GM12878 (cell line): ENCODE measurements at regions not wholly inside any gene's neighbourhood (a gene's known extent, or its start where the extent isn't known, plus 50 kb on each side); places are given as distances from the start of the nearest gene placed in this dataset.

ENCODE experiments used
- ATAC-seq: fragments of 200-7000 bp; cut with Tn5 transposase; 3 replicates; pipeline ENCODE4 v1.9.1; 2020; ENCODE audit warnings: mild to moderate bottlenecking, moderate library complexity
- BruUV-seq: library from RNA; stranded (reverse); fragments of 400-500 nt; replicated peaks from 2 replicates; lab custom pipeline; 2021; lab: Mats Ljungman, UMichigan
- CTCF ChIA-PET: fragments of 300-600 bp; sonication (Branson Sonifier 250); formaldehyde crosslinking; extraction: SDS; loops from one replicate; lab custom pipeline; 2021; ENCODE audit warnings: inconsistent platforms; lab: Yijun Ruan, JAX
- POLR2A ChIA-PET: fragments of 350-600 bp; formaldehyde crosslinking; extraction: SDS; loops from one replicate; lab custom pipeline; 2021; ENCODE audit warnings: inconsistent platforms; lab: Charles Lee
- RAD21 ChIA-PET: fragments of 300-600 bp; sonication (Branson Sonifier 250); formaldehyde crosslinking; loops from one replicate; lab custom pipeline; 2023; ENCODE audit warnings: antibody characterized with exemption; ENCODE audit not compliant: unreplicated experiment; lab: Charles Lee
- SMC1A ChIA-PET: fragments of 300-600 bp; sonication (Branson Sonifier 250); formaldehyde crosslinking; loops from one replicate; lab custom pipeline; 2023; ENCODE audit not compliant: unreplicated experiment, uncharacterized antibody; lab: Charles Lee
- DNase-seq: peaks from one replicate; pipeline ENCODE4 v3.0.0-alpha.2; 2011; ENCODE audit warnings: low read depth, low spot score
- FAIRE-seq: peaks from 3 replicates; lab custom pipeline; 2011; peaks lifted over from hg19 to GRCh38; lab: Jason Lieb, UNC
- H2AFZ ChIP-seq: 2 replicates; pipeline ENCODE4 v1.6.0; 2011; ENCODE audit warnings: low read depth, low read length, control low read depth; ENCODE audit not compliant: control insufficient read depth
- H3K27ac ChIP-seq: 2 replicates; pipeline ENCODE4 v1.5.1; 2011; ENCODE audit warnings: control low read depth; ENCODE audit not compliant: control insufficient read depth, insufficient read depth
- H3K27me3 ChIP-seq, 2 experiments: replicated peaks in 1 of 2; 2 replicates each; pipeline versions ENCODE4 v1.6.0 to v1.6.1; 2011; ENCODE audit warnings: low read length in 1 of 2; ENCODE audit not compliant: control insufficient read depth in 2 of 2, insufficient read depth in 2 of 2
- H3K36me3 ChIP-seq, 2 experiments: 2 replicates each; pipeline ENCODE4 v1.5.1; 2011; ENCODE audit warnings: low read length in 1 of 2; ENCODE audit not compliant: control insufficient read depth in 2 of 2, insufficient read depth in 2 of 2
- H3K4me1 ChIP-seq: 2 replicates; pipeline ENCODE4 v1.6.1; 2011; ENCODE audit warnings: mild to moderate bottlenecking, low read length, moderate library complexity, mixed read lengths; ENCODE audit not compliant: control insufficient read depth, insufficient read depth
- H3K4me2 ChIP-seq: 2 replicates; pipeline ENCODE4 v1.6.0; 2011; ENCODE audit warnings: control low read depth; ENCODE audit not compliant: control insufficient read depth, insufficient read depth
- H3K4me3 ChIP-seq: fragments of 200-600 bp; sonication (generic); 2 replicates; pipeline ENCODE4 v1.5.1; 2016
- H3K79me2 ChIP-seq: 2 replicates; pipeline ENCODE4 v1.6.0; 2011; ENCODE audit warnings: low read length; ENCODE audit not compliant: control insufficient read depth, insufficient read depth
- H3K9ac ChIP-seq: 2 replicates; pipeline ENCODE4 v1.8.0; 2011; ENCODE audit warnings: low read length, control low read depth, mixed read lengths; ENCODE audit not compliant: control insufficient read depth, insufficient read depth
- H3K9me3 ChIP-seq: replicated peaks from 3 replicates; pipeline ENCODE4 v1.5.1; 2011; ENCODE audit warnings: mild to moderate bottlenecking, low read length; ENCODE audit not compliant: control insufficient read depth, insufficient read depth
- H4K20me1 ChIP-seq: 2 replicates; pipeline ENCODE4 v1.6.0; 2011; ENCODE audit not compliant: control insufficient read depth, insufficient read depth
- ASH2L ChIP-seq: fragments of 300-600, 200-600 bp; sonication (generic); IDR thresholded peaks from 2 replicates; pipeline ENCODE4 v1.6.1; 2017; ENCODE audit warnings: low read depth, mild to moderate bottlenecking, borderline replicate concordance
- CTCF ChIP-seq, 3 experiments: IDR thresholded peaks in 2 of 3; conservative IDR thresholded peaks in 1 of 3; 2 replicates each; pipeline ENCODE4 v1.5.1; 2011; ENCODE audit warnings: low read depth in 3 of 3, low read length in 3 of 3, mild to moderate bottlenecking in 3 of 3, control low read depth in 2 of 3, moderate library complexity in 2 of 3, inconsistent platforms in 1 of 3, mixed read lengths in 1 of 3; ENCODE audit not compliant: control insufficient read depth in 2 of 3, insufficient read depth in 1 of 3; ENCODE audit errors: extremely low read depth in 1 of 3
- EED ChIP-seq: sonication (generic); IDR thresholded peaks from 2 replicates; pipeline ENCODE4 v1.6.1; 2016; ENCODE audit warnings: antibody characterized with exemption, low read depth
- EP300 ChIP-seq, 2 experiments: fragments of 150-350 bp in 1 of 2; IDR thresholded peaks; 2 replicates each; pipeline ENCODE4 v1.6.1; 2011 to 2012; ENCODE audit warnings: low read depth in 2 of 2, low read length in 2 of 2, borderline replicate concordance in 1 of 2, improper control_type of control experiment in 1 of 2, inconsistent platforms in 1 of 2; ENCODE audit not compliant: control insufficient read depth in 1 of 2
- HSF1 ChIP-seq: fragments of 150-350 bp; IDR thresholded peaks from 2 replicates; pipeline ENCODE4 v1.6.1; 2014; ENCODE audit warnings: mild to moderate bottlenecking, low read depth, low read length
- IRF3 ChIP-seq: fragments of 450-650 bp; IDR thresholded peaks from 2 replicates; pipeline ENCODE4 v1.6.1; 2014; ENCODE audit warnings: mild to moderate bottlenecking
- RAD21 ChIP-seq: IDR thresholded peaks from 2 replicates; pipeline ENCODE4 v1.6.1; 2011; ENCODE audit warnings: mild to moderate bottlenecking, low read depth, low read length, moderate library complexity; ENCODE audit not compliant: insufficient read depth
- RELB ChIP-seq: fragments of 450-650 bp; IDR thresholded peaks from 2 replicates; pipeline ENCODE4 v1.6.1; 2017; ENCODE audit warnings: low read depth, mild to moderate bottlenecking, moderate library complexity
- SMAD5 ChIP-seq: IDR thresholded peaks from 2 replicates; pipeline ENCODE4 v1.6.1; 2016; ENCODE audit warnings: antibody characterized with exemption, low read depth
- YY1 ChIP-seq: IDR thresholded peaks from 2 replicates; pipeline ENCODE4 v1.6.1; 2011; ENCODE audit warnings: low read depth, mild to moderate bottlenecking, low read length
- ZNF384 ChIP-seq: IDR thresholded peaks from 2 replicates; pipeline ENCODE4 v1.6.1; 2012; ENCODE audit warnings: low read depth, mild to moderate bottlenecking, low read length, improper control_type of control experiment, borderline replicate concordance
- ZNF592 ChIP-seq: fragments of 450-650 bp; IDR thresholded peaks from 2 replicates; pipeline ENCODE4 v1.6.1; 2017; ENCODE audit warnings: mild to moderate bottlenecking, moderate library complexity
- WGBS: methylation state at CpG from one replicate; pipeline ENCODE4 v1.1.6; 2016; ENCODE audit warnings: low lambda C conversion rate; ENCODE audit not compliant: insufficient replicate concordance, insufficient coverage; ENCODE audit errors: missing lambda C conversion rate; 5-methylcytosine and 5-hydroxymethylcytosine counted together
- in situ Hi-C: fragments of 300-500 bp; cut with MboI; formaldehyde crosslinking; loops from 9 replicates; pipeline ENCODE4 v1.14.3; 2018; ENCODE audit warnings: mixed read lengths
- intact Hi-C: fragments of 100-400 bp; cut with micrococcal nuclease; formaldehyde crosslinking; loops from one replicate; pipeline ENCODE4 v1.14.2; 2022; ENCODE audit not compliant: unreplicated experiment

- TF ChIP-seq ASH2L (no peak), IRF3 (no peak), SMAD5 (no peak), CTCF (IDR thresholded peaks at IDR 0.05 in 2 of 3, conservative IDR thresholded peaks at IDR 0.05 in 1 of 3; ENCODE audit: control insufficient read depth in 2 of 3, extremely low read depth in 1 of 3, insufficient read depth in 1 of 3, low read depth in 3 of 3, low read length in 3 of 3) (no peak), YY1 (no peak), HSF1 (no peak), EED (no peak), RELB (no peak), ZNF384 (no peak), RAD21 (no peak), EP300 (IDR thresholded peaks at IDR 0.05; ENCODE audit: borderline replicate concordance in 1 of 2, control insufficient read depth in 1 of 2, low read depth in 2 of 2, low read length in 2 of 2) (no peak), ZNF592 (no peak)
- no peak for FAIRE-seq
- BruUV-seq, result no TSS peak
- ChIA-PET POLR2A (no interaction called here), CTCF (no interaction called here), SMC1A (no interaction called here), RAD21 (no interaction called here)
- H3K9ac ChIP-seq, result no peak overlapping the region
- ATAC-seq, result no peak
- no peak for DNase-seq
- H4K20me1 ChIP-seq, result no peaks in the 10 kb centered on the region
- H3K79me2 ChIP-seq, result no peaks in the 10 kb centered on the region
- no peak overlapping the region for H3K4me3 ChIP-seq
- H2AFZ ChIP-seq, result no peak overlapping the region
- H3K27me3 ChIP-seq, result no peaks in the 10 kb centered on the region
- no peak overlapping the region for H3K4me2 ChIP-seq
- no peaks in the 10 kb centered on the region for H3K9me3 ChIP-seq
- in situ Hi-C loops, result no loop called here
- intact Hi-C loops, result no loop called here
- no peak overlapping the region for H3K27ac ChIP-seq
- H3K4me1 ChIP-seq, result no peaks in the 10 kb centered on the region
- WGBS, result 0% methylated on average over 1 of the region's 1 CpG
- H3K36me3 ChIP-seq, result no peaks in the 10 kb centered on the region
These were observed 54.2 kb upstream of the OPRM1 start for GRCh38 chr6:153984811-153985210.
